BJ (cell line): ENCODE measurements at regions not wholly inside any gene's neighbourhood (a gene's known extent, or its start where the extent isn't known, plus 50 kb on each side); places are given as distances from the start of the nearest gene placed in this dataset.

Experiments used
- CTCF ChIA-PET: fragments of 350-600 bp; formaldehyde crosslinking; extraction: SDS; loops from one replicate; lab custom pipeline; 2021; ENCODE audit warnings: antibody characterized with exemption, inconsistent platforms; lab: Yijun Ruan, JAX
- POLR2A ChIA-PET: fragments of 300-600 bp; sonication (Branson Sonifier 250); formaldehyde crosslinking; extraction: SDS; loops from one replicate; lab custom pipeline; 2021; ENCODE audit warnings: antibody characterized with exemption; lab: Charles Lee
- DNase-seq: peaks from one replicate; pipeline ENCODE4 v3.0.0-alpha.2; 2011; ENCODE audit warnings: low read depth
- H3K27me3 ChIP-seq: 2 replicates; pipeline ENCODE4 v1.6.0; 2011; ENCODE audit warnings: low read length; ENCODE audit not compliant: control insufficient read depth, insufficient read depth
- H3K36me3 ChIP-seq: 2 replicates; pipeline ENCODE4 v1.5.1; 2011; ENCODE audit warnings: low read length; ENCODE audit not compliant: control insufficient read depth, insufficient read depth
- H3K4me3 ChIP-seq: 2 replicates; pipeline ENCODE4 v1.5.1; 2011; ENCODE audit warnings: low read depth, mild to moderate bottlenecking, control low read depth, low read length
- CTCF ChIP-seq: IDR thresholded peaks from 2 replicates; pipeline ENCODE4 v1.5.1; 2011; ENCODE audit warnings: low read depth, mild to moderate bottlenecking, control low read depth, inconsistent platforms, low read length, moderate library complexity; ENCODE audit not compliant: insufficient read depth

GRCh38 chr7:18378989-18379605 lies 116.5 kb upstream of the HDAC9 start:
- no peaks in the 10 kb centered on the region for H3K36me3 ChIP-seq
- POLR2A ChIA-PET: no interaction called here
- CTCF ChIA-PET: interaction anchor here (0.5 to 1.5 kb wide), 3 partner anchors 9 to 1175 kb away, joined by 3 to 4 read pairs (median 4); no protein-coding TSS in a partner anchor
- TF ChIP-seq CTCF: no peak
- H3K4me3 ChIP-seq: no peak overlapping the region
- H3K27me3 ChIP-seq: no peaks in the 10 kb centered on the region
- no peak for DNase-seq

- no peak for DNase-seq
- CTCF ChIA-PET: interaction anchor here (0.7 kb wide), 1 partner anchor 111 kb away, joined by 3 read pairs; no protein-coding TSS in a partner anchor
These were observed 110.9 kb upstream of the HDAC9 start for GRCh38 chr7:18384491-18385143.

GRCh38 chr7:18386607-18387006 lies 108.9 kb upstream of the HDAC9 start:
- Histone ChIP-seq H3K27me3 (no peaks in the 10 kb centered on the region), H3K36me3 (no peaks in the 10 kb centered on the region), H3K4me3 (no peak overlapping the region)
- DNase-seq: no peak
- ChIA-PET POLR2A (no interaction called here), CTCF (interaction anchor here (0.8 to 1.4 kb wide), 5 partner anchors 10 to 39 kb away, joined by 3 to 5 read pairs (median 4); no protein-coding TSS in a partner anchor)
- no peak for TF ChIP-seq CTCF

More at GRCh38 chr7:18384491-18385143, 110.9 kb upstream of the HDAC9 start:
- POLR2A ChIA-PET: interaction anchor here (0.7 kb wide), 1 partner anchor 186 kb away, joined by 5 read pairs; no protein-coding TSS in a partner anchor
- H3K4me3 ChIP-seq: no peak overlapping the region
- no peaks in the 10 kb centered on the region for H3K36me3 ChIP-seq
- TF ChIP-seq CTCF: no peak
- H3K27me3 ChIP-seq: no peaks in the 10 kb centered on the region

GRCh38 chr7:18387191-18387735 lies 108.3 kb upstream of the HDAC9 start:
- POLR2A ChIA-PET: no interaction called here
- Histone ChIP-seq H3K4me3 (no peak overlapping the region), H3K27me3 (no peaks in the 10 kb centered on the region), H3K36me3 (no peaks in the 10 kb centered on the region)
- no peak for TF ChIP-seq CTCF
- CTCF ChIA-PET: interaction anchor here (0.8 to 1.4 kb wide), 5 partner anchors 10 to 39 kb away, joined by 3 to 5 read pairs (median 4); no protein-coding TSS in a partner anchor
- no peak for DNase-seq

- no peak overlapping the region for H3K4me3 ChIP-seq
- ChIA-PET CTCF (interaction anchor here (0.6 to 1.1 kb wide), 4 partner anchors 8 to 140 kb away, joined by 3 to 4 read pairs (median 4); no protein-coding TSS in a partner anchor), POLR2A (no interaction called here)
- no peaks in the 10 kb centered on the region for H3K27me3 ChIP-seq
- DNase-seq: no peak
- TF ChIP-seq CTCF: no peak
- H3K36me3 ChIP-seq: no peaks in the 10 kb centered on the region
These were observed 105.0 kb upstream of the HDAC9 start for GRCh38 chr7:18390535-18390907.
